ENCODE measurements at regions not wholly inside any gene's neighbourhood (a gene's known extent, or its start where the extent isn't known, plus 50 kb on each side); places are given as distances from the start of the nearest gene placed in this dataset.

- Histone ChIP-seq H3K4me3 (no peak overlapping the region), H3K9ac (no peak overlapping the region), H3K27ac (no peak overlapping the region), H3K4me1 (peaks cover 8% of the 10 kb centered on the region), H3K79me2 (ENCODE audit: low read depth) (no peaks in the 10 kb centered on the region), H3K36me3 (no peaks in the 10 kb centered on the region), H3K27me3 (no peaks in the 10 kb centered on the region), H3F3A (ENCODE audit: low read depth) (no peaks in the 10 kb centered on the region), H3K9me3 (ENCODE audit: low read depth) (no peaks in the 10 kb centered on the region), H2AFZ (replicated peaks) (peak overlapping the region; percentile 95), H4K20me1 (ENCODE audit: low read depth) (no peaks in the 10 kb centered on the region), H3K4me2 (peak overlapping the region; percentile 52)
- TF ChIP-seq, protein P1, sequence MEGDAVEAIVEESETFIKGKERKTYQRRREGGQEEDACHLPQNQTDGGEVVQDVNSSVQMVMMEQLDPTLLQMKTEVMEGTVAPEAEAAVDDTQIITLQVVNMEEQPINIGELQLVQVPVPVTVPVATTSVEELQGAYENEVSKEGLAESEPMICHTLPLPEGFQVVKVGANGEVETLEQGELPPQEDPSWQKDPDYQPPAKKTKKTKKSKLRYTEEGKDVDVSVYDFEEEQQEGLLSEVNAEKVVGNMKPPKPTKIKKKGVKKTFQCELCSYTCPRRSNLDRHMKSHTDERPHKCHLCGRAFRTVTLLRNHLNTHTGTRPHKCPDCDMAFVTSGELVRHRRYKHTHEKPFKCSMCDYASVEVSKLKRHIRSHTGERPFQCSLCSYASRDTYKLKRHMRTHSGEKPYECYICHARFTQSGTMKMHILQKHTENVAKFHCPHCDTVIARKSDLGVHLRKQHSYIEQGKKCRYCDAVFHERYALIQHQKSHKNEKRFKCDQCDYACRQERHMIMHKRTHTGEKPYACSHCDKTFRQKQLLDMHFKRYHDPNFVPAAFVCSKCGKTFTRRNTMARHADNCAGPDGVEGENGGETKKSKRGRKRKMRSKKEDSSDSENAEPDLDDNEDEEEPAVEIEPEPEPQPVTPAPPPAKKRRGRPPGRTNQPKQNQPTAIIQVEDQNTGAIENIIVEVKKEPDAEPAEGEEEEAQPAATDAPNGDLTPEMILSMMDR (IDR thresholded peaks at IDR 0.05): no peak
- TF ChIP-seq EZH2 (IDR thresholded peaks at IDR 0.05): no peak
- TF ChIP-seq EZH2phosphoT487 (IDR thresholded peaks at IDR 0.05): no peak
- peak; percentile 43 for DNase-seq (ENCODE audit: low spot score)
- H3K27ac Mint-ChIP-seq: no peak overlapping the region
- no peaks in the 10 kb centered on the region for H3K9me3 Mint-ChIP-seq
- no peaks in the 10 kb centered on the region for H3K36me3 Mint-ChIP-seq
- H3K4me1 Mint-ChIP-seq: peaks cover 3% of the 10 kb centered on the region
- peaks cover 6% of the 10 kb centered on the region for H3K27me3 Mint-ChIP-seq (ENCODE audit: insufficient read depth, low read depth)
- no peak overlapping the region for H3K4me3 Mint-ChIP-seq
Observed at GRCh38 chr20:22652681-22653588, 68.6 kb upstream of the FOXA2 start.

- Mint-ChIP-seq H3K36me3 (no peaks in the 10 kb centered on the region), H3K27me3 (ENCODE audit: insufficient read depth, low read depth) (peaks cover 6% of the 10 kb centered on the region)
- no peak overlapping the region for H3K4me2 ChIP-seq
Observed at GRCh38 chr20:22653658-22654642, 69.6 kb upstream of the FOXA2 start.

DNA sequence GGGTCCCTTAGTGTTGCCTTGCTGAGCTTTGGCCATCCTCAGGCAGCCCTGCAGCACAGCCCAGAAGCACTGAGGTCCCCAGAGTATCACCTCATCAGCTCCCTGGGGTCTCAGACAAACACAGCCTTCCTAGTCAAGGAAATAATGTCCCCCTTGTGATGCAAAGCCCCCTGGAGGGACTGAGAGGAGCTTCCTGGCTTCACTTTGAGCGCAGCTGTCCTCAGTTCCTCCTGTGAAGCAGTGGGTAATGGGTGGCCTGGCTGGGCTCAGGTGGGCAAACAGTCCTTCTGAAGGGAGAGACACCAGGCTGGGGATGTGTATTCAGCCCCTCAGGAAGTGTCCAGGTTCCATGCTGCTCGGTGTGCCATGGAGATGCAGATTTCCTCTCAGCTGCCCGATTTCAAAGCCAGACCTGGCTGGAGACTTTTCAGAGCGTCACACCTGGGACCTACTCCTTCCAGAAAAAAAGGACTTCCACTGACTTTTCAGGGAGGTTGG lies 79.2 kb upstream of the FOXA2 start:
- no peak overlapping the region for H3K27ac ChIP-seq
- Mint-ChIP-seq H3K4me3 (no peak overlapping the region), H3K9me3 (peaks cover 8% of the 10 kb centered on the region), H3K27me3 (ENCODE audit: insufficient read depth, low read depth) (peaks cover 8% of the 10 kb centered on the region), H3K36me3 (no peaks in the 10 kb centered on the region), H3K27ac (no peak overlapping the region), H3K4me1 (no peaks in the 10 kb centered on the region)
- no peaks in the 10 kb centered on the region for H3K9me3 ChIP-seq (ENCODE audit: low read depth)
- H3K79me2 ChIP-seq (ENCODE audit: low read depth): no peaks in the 10 kb centered on the region
- H3F3A ChIP-seq (ENCODE audit: low read depth): no peaks in the 10 kb centered on the region
- TF ChIP-seq, protein P1 (IDR thresholded peaks at IDR 0.05): no peak
- TF ChIP-seq EZH2 (IDR thresholded peaks at IDR 0.05) (no peak), EZH2phosphoT487 (IDR thresholded peaks at IDR 0.05) (no peak)
- H3K9ac ChIP-seq: no peak overlapping the region
- no peak for DNase-seq (ENCODE audit: low spot score)
- peaks cover 4% of the 10 kb centered on the region for H3K4me1 ChIP-seq
- H4K20me1 ChIP-seq (ENCODE audit: low read depth): no peaks in the 10 kb centered on the region
- peaks cover 7% of the 10 kb centered on the region for H3K27me3 ChIP-seq
- H3K4me3 ChIP-seq: no peak overlapping the region
- H3K36me3 ChIP-seq: no peaks in the 10 kb centered on the region
- peak overlapping the region; percentile 53 for H2AFZ ChIP-seq (replicated peaks)
- H3K4me2 ChIP-seq: no peak overlapping the region

More at GRCh38 chr20:22653658-22654642, 69.6 kb upstream of the FOXA2 start:
- TF ChIP-seq, protein P1 (IDR thresholded peaks at IDR 0.05): no peak
- TF ChIP-seq EZH2phosphoT487 (IDR thresholded peaks at IDR 0.05) (no peak), EZH2 (IDR thresholded peaks at IDR 0.05) (no peak)
- H4K20me1 ChIP-seq (ENCODE audit: low read depth): no peaks in the 10 kb centered on the region
- H3K9ac ChIP-seq: no peak overlapping the region
- no peak overlapping the region for H2AFZ ChIP-seq (replicated peaks)
- no peak overlapping the region for H3K27ac ChIP-seq
- no peaks in the 10 kb centered on the region for H3F3A ChIP-seq (ENCODE audit: low read depth)
- H3K27ac Mint-ChIP-seq: no peak overlapping the region
- H3K79me2 ChIP-seq (ENCODE audit: low read depth): no peaks in the 10 kb centered on the region
- H3K4me3 Mint-ChIP-seq: no peak overlapping the region
- peaks cover 8% of the 10 kb centered on the region for H3K4me1 ChIP-seq
- no peaks in the 10 kb centered on the region for H3K9me3 ChIP-seq (ENCODE audit: low read depth)
- no peak for DNase-seq (ENCODE audit: low spot score)
- no peaks in the 10 kb centered on the region for H3K36me3 ChIP-seq
- H3K4me3 ChIP-seq: no peak overlapping the region
- no peaks in the 10 kb centered on the region for H3K27me3 ChIP-seq
- H3K9me3 Mint-ChIP-seq: no peaks in the 10 kb centered on the region
- peaks cover 3% of the 10 kb centered on the region for H3K4me1 Mint-ChIP-seq
